H1 (cell line): ENCODE measurements at regions not wholly inside any gene's neighbourhood (a gene's known extent, or its start where the extent isn't known, plus 50 kb on each side); places are given as distances from the start of the nearest gene placed in this dataset.

Experiments used
- HDAC2 ChIP-seq, 2 experiments: fragments of 300-600 bp in 1 of 2; sonication (generic) in 1 of 2; IDR thresholded peaks; 2 replicates each; pipeline ENCODE4 v1.6.1; 2011 to 2012; ENCODE audit warnings: low read depth in 2 of 2, low read length in 2 of 2, mild to moderate bottlenecking in 2 of 2, moderate library complexity in 2 of 2, borderline replicate concordance in 1 of 2, inconsistent platforms in 1 of 2
- SIX5 ChIP-seq: IDR thresholded peaks from 2 replicates; pipeline ENCODE4 v1.6.1; 2011; ENCODE audit warnings: mild to moderate bottlenecking, low read depth, low read length

GRCh38 chr20:48378976-48379675 lies 448.7 kb downstream of the PREX1 start (continued):
- TF ChIP-seq SIX5 = no peak
- TF ChIP-seq HDAC2 (IDR thresholded peaks at IDR 0.05; ENCODE audit: borderline replicate concordance in 1 of 2, low read depth in 2 of 2, low read length in 2 of 2) = no peak
